HG03103 (cell line): ENCODE measurements at regions not wholly inside any gene's neighbourhood (a gene's known extent, or its start where the extent isn't known, plus 50 kb on each side); places are given as distances from the start of the nearest gene placed in this dataset.
"Not testable (repeated sequence)": the region's sequence is repeated elsewhere in the genome, so short reads cannot be mapped to it uniquely, and the experiment has no call there.

Experiments
- ATAC-seq: cut with Tn5 transposase; IDR thresholded peaks from one replicate; pipeline ENCODE4 v1.9.1; 2021; ENCODE audit warnings: low read depth; ENCODE audit not compliant: unreplicated experiment

DNA sequence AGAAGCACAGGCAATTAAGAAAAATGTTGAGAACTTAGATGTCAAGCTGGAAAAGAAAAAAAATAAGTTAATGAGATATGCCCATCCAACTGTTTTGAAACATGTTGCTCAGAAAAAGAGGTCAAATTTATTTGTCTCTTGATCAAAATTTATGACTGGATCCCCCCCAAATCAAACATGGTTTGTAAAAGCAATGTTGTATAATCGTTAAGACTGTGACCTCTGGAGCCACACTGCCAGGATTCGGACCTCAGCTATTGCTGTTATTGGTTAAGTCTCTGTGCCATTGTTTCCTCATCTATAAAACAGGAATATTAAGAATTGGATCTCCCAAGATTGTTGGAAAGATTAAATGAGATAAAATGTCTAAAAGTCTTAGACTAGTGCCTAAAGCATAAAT, 51.9 kb upstream of the LRRK2 start:
- no peak for ATAC-seq

GRCh38 chr12:40171501-40171900, 53.3 kb upstream of the LRRK2 start:
- no peak for ATAC-seq

DNA sequence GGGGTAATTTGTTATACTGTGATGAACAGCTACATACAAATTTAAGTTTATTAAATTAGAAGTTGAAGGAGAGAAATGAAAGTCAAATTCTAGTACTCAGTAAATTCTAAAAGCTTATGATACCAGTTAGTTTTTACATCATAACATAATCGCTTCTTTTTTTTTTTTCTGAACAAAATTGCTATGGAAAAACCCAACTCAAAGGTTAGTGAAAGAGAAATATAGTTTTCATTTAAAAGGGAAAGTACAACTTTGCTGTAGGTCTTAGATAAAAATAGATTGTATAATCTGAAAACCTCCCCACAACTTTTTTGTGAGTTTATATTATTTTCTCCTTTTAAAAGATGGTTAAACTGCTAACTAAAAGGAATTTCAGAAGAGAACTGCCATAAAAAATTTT, 53.7 kb upstream of the LRRK2 start:
- ATAC-seq, result no peak

- no peak for ATAC-seq
Observed at GRCh38 chr12:40170593-40170992, 54.2 kb upstream of the LRRK2 start.

DNA sequence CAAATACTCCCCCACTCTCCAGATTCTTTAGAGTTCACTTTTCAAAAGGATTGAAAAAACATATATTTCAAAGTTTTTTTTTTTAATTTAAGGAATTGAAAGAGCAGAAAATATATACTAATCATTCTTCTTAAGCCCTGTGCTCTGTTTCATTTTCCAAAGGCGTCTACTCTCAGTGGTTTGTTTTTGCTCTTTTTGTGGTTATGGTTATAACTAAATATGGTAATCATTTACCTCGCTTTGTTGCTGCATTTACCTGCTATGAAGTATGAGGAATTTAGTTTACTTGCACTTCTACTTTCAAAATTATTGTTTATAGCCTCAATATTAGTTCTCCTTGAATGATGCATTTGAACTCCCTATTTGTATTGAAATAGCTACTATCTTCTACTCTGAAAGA, 55.9 kb upstream of the LRRK2 start:
- ATAC-seq, result peak; percentile 98

- ATAC-seq, result not testable (repeated sequence)
Observed at GRCh38 chr12:40168419-40168818, 56.4 kb upstream of the LRRK2 start.

GRCh38 chr12:40168001-40168400, 56.8 kb upstream of the LRRK2 start:
- no peak for ATAC-seq

DNA sequence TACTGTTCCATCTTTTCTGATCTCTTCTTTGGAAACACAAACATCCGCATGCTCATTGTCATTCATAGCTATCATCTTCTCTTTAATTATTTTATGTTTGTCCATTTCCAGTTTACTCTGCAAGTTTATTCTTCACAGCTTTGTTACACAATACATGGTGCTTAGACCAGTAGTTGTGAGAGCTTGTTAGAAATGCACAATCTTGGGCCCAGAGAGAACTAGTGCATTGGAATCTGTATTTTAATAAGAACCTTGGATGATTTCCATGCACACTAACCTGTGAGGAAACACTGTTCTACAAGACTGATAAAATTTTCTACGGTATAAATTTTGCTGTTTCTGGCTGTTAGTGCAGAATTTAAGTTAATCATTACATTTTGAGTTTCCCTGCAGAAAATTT, 59.3 kb upstream of the SLC2A13 start:
- ATAC-seq, result no peak

DNA sequence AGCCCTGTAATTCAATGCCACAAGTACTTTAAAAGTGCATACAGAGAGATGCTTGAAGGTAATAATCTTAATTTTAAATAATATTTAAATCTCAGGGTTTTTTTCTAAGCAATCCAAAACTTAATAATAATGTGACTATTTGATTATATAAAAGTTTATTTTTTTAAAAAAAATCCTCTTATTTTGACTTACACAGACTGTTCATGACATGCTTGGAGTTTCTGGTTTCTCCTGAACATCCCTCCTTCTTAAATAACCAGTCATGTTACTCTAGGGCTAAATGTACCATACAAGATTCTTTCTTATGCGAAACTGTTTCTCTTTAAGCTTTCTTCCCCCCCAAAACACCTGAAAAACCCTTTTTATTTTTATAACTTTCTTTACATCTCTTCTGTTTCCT, 58.2 kb upstream of the SLC2A13 start:
- ATAC-seq, result no peak

DNA sequence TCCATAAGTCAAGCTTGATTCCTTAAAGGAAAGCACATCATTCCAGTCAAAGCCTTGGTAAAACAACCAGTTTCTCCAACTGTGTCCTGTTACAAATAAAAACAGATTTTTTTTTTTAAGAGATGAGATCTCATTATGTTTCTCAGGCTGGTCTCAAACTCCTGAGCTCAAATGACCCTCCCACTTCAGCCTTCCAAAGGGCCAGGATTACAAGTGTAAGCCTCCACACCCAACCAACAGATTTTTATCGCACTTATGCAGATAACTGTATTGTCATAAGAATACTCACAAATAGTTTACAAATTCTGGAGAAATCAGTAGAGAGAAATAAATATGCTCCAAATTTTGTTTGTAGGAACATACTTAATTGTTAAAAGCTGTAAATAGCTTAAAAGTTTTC, 56.2 kb upstream of the SLC2A13 start:
- ATAC-seq, result no peak

GRCh38 chr12:40158592-40159111, 52.8 kb upstream of the SLC2A13 start:
- no peak for ATAC-seq

GRCh38 chr12:40157336-40157735, 51.5 kb upstream of the SLC2A13 start:
- ATAC-seq, result no peak

DNA sequence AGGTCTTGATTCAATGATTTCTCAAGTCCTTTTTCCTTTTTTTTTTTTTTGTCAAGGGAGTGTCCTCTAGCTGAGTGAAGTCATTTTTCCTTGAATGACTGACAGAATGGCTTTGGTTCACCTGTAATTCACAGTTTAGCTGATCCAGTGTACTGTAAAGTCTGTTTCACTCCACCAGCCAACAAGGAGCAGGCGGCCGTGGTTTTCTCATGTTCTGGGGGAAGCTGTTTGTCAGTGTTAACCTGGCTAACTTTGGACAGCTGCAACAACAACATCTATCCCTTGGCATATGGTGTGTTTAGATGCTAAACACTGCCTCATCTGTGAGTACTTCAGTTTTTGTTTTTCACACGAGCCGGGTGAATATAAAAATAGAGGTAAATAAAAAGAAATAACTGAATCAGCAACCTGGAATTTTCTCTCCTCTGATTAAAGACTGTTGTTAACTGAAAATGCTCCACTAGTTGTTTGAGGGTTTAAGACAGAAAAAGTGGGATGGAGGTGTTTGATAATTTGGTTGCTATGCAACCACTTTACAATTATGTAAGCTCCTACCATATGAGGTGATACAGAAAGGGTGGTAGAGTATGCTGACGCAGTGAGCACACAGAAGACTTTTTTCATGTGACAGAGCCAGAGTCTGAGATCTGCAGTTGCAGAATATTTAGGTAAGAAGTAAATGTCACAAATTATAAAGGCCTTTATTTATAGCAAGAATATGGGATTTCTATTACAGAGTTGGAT, 50.3 kb upstream of the SLC2A13 start:
- no peak for ATAC-seq
